ENCODE measurements at regions not wholly inside any gene's neighbourhood (a gene's known extent, or its start where the extent isn't known, plus 50 kb on each side); places are given as distances from the start of the nearest gene placed in this dataset.

DNA sequence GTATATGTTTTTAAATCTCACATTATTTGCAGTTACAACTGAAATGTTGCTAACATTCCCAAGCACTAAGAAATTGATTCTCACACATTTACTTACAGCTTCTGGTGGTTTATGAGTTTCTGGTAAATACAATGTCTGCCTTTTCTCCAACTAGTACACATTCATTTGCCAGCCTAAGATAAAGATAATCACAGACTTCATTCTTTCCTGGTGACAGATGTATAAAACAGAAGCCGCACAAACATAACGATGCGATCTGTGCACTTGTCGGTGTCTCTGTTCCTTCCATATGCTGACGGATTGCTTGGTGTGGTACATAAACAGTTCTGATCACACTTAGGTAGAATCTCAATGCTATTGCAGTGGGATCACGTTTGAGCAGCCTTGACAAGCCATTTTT, 100.4 kb upstream of the DDX18 start:
- Mint-ChIP-seq H3K27ac (no peak overlapping the region), H3K4me3 (no peak overlapping the region), H3K4me1 (ENCODE audit: low read depth) (no peaks in the 10 kb centered on the region), H3K27me3 (no peaks in the 10 kb centered on the region), H3K9me3 (no peaks in the 10 kb centered on the region), H3K36me3 (ENCODE audit: low read depth) (no peaks in the 10 kb centered on the region)
- ChIA-PET CTCF (no interaction called here), POLR2A (no interaction called here)
- TF ChIP-seq, protein P1, sequence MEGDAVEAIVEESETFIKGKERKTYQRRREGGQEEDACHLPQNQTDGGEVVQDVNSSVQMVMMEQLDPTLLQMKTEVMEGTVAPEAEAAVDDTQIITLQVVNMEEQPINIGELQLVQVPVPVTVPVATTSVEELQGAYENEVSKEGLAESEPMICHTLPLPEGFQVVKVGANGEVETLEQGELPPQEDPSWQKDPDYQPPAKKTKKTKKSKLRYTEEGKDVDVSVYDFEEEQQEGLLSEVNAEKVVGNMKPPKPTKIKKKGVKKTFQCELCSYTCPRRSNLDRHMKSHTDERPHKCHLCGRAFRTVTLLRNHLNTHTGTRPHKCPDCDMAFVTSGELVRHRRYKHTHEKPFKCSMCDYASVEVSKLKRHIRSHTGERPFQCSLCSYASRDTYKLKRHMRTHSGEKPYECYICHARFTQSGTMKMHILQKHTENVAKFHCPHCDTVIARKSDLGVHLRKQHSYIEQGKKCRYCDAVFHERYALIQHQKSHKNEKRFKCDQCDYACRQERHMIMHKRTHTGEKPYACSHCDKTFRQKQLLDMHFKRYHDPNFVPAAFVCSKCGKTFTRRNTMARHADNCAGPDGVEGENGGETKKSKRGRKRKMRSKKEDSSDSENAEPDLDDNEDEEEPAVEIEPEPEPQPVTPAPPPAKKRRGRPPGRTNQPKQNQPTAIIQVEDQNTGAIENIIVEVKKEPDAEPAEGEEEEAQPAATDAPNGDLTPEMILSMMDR (IDR thresholded peaks at IDR 0.05): no peak
- ATAC-seq: no peak
- no peak for DNase-seq
- intact Hi-C loops (cut with micrococcal nuclease): no loop called here

DNA sequence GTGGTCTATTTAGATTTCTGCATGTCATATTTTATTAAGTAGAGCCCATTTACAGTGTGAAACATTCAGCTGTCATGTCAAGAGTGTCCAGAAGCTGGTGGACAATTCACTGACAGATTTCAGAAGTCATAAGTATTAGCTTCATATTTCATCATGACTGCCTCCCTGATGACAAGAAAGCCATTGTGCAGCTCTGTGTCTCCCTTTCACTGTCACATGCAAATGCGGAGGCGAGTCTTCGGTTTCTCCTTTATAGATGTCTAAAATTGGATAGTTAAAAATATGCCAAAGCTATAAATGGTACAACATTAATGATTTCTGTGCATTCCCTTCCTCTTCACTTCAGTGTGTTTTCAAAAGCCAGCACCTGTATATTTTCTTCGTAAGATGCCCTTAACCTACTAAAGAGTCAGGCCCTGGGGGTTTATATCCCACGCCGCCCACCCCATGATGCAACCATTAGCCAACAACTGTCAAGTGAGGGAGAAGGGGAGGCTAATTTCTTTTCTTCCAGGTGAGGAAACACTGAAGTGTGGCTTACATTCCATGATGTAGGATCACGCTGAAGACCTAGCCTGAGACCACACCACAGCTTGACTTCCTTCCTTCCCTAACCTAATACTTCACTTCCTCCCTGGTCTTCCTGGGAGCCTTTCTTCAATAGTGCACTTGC, 99.6 kb upstream of the DDX18 start:
- no peak for DNase-seq
- CTCF ChIA-PET: no interaction called here
- POLR2A ChIA-PET: no interaction called here
- Mint-ChIP-seq H3K27ac (no peak overlapping the region), H3K27me3 (no peaks in the 10 kb centered on the region), H3K9me3 (no peaks in the 10 kb centered on the region), H3K4me1 (ENCODE audit: low read depth) (no peaks in the 10 kb centered on the region), H3K4me3 (no peak overlapping the region), H3K36me3 (ENCODE audit: low read depth) (no peaks in the 10 kb centered on the region)
- intact Hi-C loops (cut with micrococcal nuclease): no loop called here
- TF ChIP-seq, protein P1 (IDR thresholded peaks at IDR 0.05): no peak
- no peak for ATAC-seq

DNA sequence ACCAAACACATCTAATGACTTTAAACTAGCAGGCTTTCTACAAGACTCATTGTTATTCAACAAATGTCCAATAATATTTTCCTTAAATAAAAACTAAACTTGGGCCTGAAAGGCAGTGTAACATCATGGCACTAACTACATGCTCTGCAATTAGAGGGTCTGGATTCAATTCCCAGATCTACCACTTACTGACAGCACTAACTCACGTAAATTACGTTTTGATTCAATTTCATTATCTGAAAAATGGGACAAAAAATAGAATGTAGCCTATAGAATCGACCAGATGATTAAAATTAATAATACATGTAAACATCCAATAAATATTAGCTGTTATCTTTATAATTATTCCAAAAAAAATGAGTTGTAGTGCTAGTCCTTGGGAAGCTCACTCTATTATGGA, 98.0 kb upstream of the DDX18 start:
- TF ChIP-seq, protein P1 (IDR thresholded peaks at IDR 0.05): no peak
- ChIA-PET CTCF (no interaction called here), POLR2A (no interaction called here)
- DNase-seq (no peak), ATAC-seq (no peak)
- Mint-ChIP-seq H3K36me3 (ENCODE audit: low read depth) (no peaks in the 10 kb centered on the region), H3K27me3 (no peaks in the 10 kb centered on the region), H3K4me1 (ENCODE audit: low read depth) (no peaks in the 10 kb centered on the region), H3K27ac (no peak overlapping the region), H3K4me3 (no peak overlapping the region), H3K9me3 (no peaks in the 10 kb centered on the region)
- intact Hi-C loops (cut with micrococcal nuclease): no loop called here

DNA sequence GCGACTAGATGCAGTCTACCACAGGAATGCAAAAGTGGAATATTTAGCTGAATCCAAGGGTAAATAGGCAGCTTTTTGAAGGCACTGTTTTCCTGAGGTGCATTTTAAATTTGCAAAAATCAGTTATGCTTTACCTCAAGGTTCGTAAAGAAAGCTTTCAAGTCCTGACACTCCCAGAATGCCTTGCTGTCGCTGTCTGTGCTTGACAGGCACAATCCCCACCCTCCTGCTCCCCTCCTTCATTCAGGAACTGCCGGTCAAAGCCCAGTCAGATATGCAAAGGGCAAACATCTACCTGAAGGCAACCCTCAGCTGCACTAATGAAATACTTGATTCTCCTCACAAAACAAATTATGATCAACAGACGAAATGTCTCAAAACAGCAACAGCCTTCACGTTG, 97.4 kb upstream of the DDX18 start:
- Mint-ChIP-seq H3K27me3 (no peaks in the 10 kb centered on the region), H3K36me3 (ENCODE audit: low read depth) (no peaks in the 10 kb centered on the region), H3K9me3 (no peaks in the 10 kb centered on the region), H3K4me1 (ENCODE audit: low read depth) (no peaks in the 10 kb centered on the region), H3K27ac (no peak overlapping the region), H3K4me3 (no peak overlapping the region)
- CTCF ChIA-PET: no interaction called here
- TF ChIP-seq, protein P1 (IDR thresholded peaks at IDR 0.05): no peak
- DNase-seq (no peak), ATAC-seq (no peak)
- POLR2A ChIA-PET: no interaction called here
- intact Hi-C loops (cut with micrococcal nuclease): no loop called here

DNA sequence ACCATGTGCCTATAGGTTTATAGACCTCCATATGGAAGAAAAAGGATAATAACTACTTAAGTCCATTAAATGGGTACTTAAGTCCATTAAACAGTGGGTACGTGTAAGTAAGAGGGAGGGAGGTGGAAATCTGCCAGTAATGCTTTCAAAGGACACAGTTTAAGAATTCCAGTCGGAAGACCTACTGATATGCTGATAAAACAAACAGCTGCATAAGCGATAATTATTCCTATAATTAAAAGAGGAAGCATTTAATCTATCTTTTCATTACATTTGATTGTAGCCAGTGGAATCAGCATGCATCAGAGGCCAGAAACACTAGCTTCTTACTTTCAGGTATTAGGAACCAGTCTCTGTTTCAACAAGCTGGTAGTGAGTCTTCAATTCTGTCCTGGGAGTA, 96.4 kb upstream of the DDX18 start:
- ChIA-PET POLR2A (interaction anchor here (0.8 kb wide), 1 partner anchor 10 kb away, joined by 3 read pairs; no protein-coding TSS in a partner anchor), CTCF (no interaction called here)
- Mint-ChIP-seq H3K4me1 (ENCODE audit: low read depth) (no peaks in the 10 kb centered on the region), H3K27me3 (no peaks in the 10 kb centered on the region), H3K4me3 (no peak overlapping the region), H3K9me3 (no peaks in the 10 kb centered on the region), H3K36me3 (ENCODE audit: low read depth) (no peaks in the 10 kb centered on the region), H3K27ac (no peak overlapping the region)
- intact Hi-C loops (cut with micrococcal nuclease): no loop called here
- no peak for ATAC-seq
- TF ChIP-seq, protein P1 (IDR thresholded peaks at IDR 0.05): no peak
- DNase-seq: no peak
